Large intestine (tissue), 3 donors: ENCODE measurements at regions not wholly inside any gene's neighbourhood (a gene's known extent, or its start where the extent isn't known, plus 50 kb on each side); places are given as distances from the start of the nearest gene placed in this dataset.

Source experiments
- DNase-seq, 2 donors: peaks; one replicate each; pipeline versions ENCODE4 v3.0.0 to v3.0.0-alpha.2; 2013
- H3K27ac ChIP-seq: one replicate; pipeline ENCODE4 v1.5.1; 2013; ENCODE audit warnings: low read length
- H3K27me3 ChIP-seq: 2 replicates; pipeline ENCODE4 v1.6.1; 2013; ENCODE audit warnings: low read length; ENCODE audit not compliant: control insufficient read depth, insufficient read depth
- H3K36me3 ChIP-seq: 2 replicates; pipeline ENCODE4 v1.6.1; 2013; ENCODE audit warnings: low read length; ENCODE audit not compliant: control insufficient read depth, insufficient read depth
- H3K4me1 ChIP-seq: one replicate; pipeline ENCODE4 v1.6.1; 2013; ENCODE audit warnings: low read length; ENCODE audit not compliant: control insufficient read depth, insufficient read depth
- H3K4me3 ChIP-seq: one replicate; pipeline ENCODE4 v1.5.1; 2013; ENCODE audit warnings: low read length
- H3K9me3 ChIP-seq: one replicate; pipeline ENCODE4 v1.6.1; 2013; ENCODE audit warnings: mild to moderate bottlenecking, low read depth, low read length, moderate library complexity; ENCODE audit not compliant: control insufficient read depth
- WGBS: methylation state at CpG from one replicate; pipeline ENCODE4 v1.1.5; 2013; ENCODE audit warnings: low lambda C conversion rate; ENCODE audit not compliant: insufficient coverage; 5-methylcytosine and 5-hydroxymethylcytosine counted together

GRCh38 chr22:47296405-47297260, 534.2 kb downstream of the TBC1D22A start:
- no peaks in the 10 kb centered on the region for H3K4me1 ChIP-seq
- DNase-seq: no peak
- H3K27me3 ChIP-seq: no peaks in the 10 kb centered on the region
- no peaks in the 10 kb centered on the region for H3K9me3 ChIP-seq
- H3K4me3 ChIP-seq: no peak overlapping the region
- 81% methylated on average over 7 of the region's 25 CpGs for WGBS
- no peak overlapping the region for H3K27ac ChIP-seq
- no peaks in the 10 kb centered on the region for H3K36me3 ChIP-seq

DNA sequence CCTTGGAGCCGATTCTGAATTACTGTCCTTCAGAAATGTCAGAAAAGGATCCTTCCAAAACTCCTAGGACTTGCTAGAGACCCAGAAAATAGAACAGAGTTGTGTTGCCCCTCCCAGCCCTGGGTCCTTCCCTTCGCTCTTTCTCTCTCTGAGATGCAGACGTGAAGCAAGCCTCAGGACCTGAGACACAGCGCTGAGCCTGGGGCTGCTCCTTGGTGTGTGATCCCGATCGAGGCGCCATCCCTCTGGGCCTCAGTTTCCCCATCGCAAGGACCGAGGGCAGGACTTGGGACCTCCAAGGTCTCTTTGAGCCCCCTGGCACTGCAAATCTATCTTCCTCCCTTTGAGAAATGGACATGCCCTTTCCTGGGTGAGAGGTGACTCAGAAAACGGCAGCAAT, 533.5 kb downstream of the TBC1D22A start:
- Histone ChIP-seq H3K9me3 (no peaks in the 10 kb centered on the region), H3K4me1 (no peaks in the 10 kb centered on the region), H3K36me3 (no peaks in the 10 kb centered on the region), H3K27ac (no peak overlapping the region), H3K4me3 (no peak overlapping the region), H3K27me3 (no peaks in the 10 kb centered on the region)
- WGBS: no CpG with 5 or more reads among the region's 10 CpGs
- DNase-seq: no peak

DNA sequence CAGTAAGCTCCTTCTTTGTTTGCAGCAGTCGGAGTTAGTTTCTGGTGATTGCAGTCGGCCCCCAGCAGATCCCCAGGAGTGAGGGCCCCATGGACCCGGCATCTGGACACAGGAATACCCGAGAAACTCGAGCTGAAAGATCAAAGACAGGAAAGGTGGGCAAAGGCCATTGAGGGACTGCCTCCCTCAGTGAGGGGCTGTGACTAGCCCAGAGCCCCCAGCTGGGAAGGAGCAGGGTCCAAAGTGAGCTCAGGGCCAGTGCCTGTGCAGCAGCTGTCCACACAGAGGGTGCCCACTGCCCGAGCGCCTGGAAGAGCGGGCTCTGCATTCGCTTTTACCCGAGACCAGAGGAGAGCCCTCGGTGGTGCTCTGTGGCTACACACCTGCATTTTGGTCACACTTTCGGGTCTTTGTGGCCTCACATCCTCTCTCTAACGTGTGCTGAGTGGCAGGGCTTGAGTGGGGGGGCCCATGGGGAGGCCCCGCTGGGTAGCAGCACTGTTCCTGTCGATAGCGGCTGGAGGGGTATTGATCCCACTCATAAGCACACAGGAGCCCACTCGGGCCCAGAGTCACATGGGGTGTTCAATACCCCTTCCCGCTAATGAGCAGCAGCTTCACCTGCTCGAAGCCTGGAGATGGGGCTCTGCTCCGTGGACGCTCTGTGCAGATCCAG, 532.9 kb downstream of the TBC1D22A start:
- Histone ChIP-seq H3K4me3 (no peak overlapping the region), H3K27me3 (no peaks in the 10 kb centered on the region), H3K4me1 (no peaks in the 10 kb centered on the region), H3K27ac (no peak overlapping the region), H3K36me3 (no peaks in the 10 kb centered on the region), H3K9me3 (no peaks in the 10 kb centered on the region)
- DNase-seq: no peak
- no CpG with 5 or more reads among the region's 21 CpGs for WGBS

GRCh38 chr22:47294576-47294975, 532.1 kb downstream of the TBC1D22A start:
- H3K36me3 ChIP-seq: no peaks in the 10 kb centered on the region
- no peak overlapping the region for H3K27ac ChIP-seq
- WGBS: no CpG with 5 or more reads among the region's 5 CpGs
- no peak overlapping the region for H3K4me3 ChIP-seq
- H3K4me1 ChIP-seq: no peaks in the 10 kb centered on the region
- H3K9me3 ChIP-seq: no peaks in the 10 kb centered on the region
- DNase-seq: no peak
- no peaks in the 10 kb centered on the region for H3K27me3 ChIP-seq

- no peaks in the 10 kb centered on the region for H3K4me1 ChIP-seq
- no CpG with 5 or more reads among the region's 6 CpGs for WGBS
- H3K27ac ChIP-seq: no peak overlapping the region
- H3K27me3 ChIP-seq: no peaks in the 10 kb centered on the region
- no peak for DNase-seq
- H3K4me3 ChIP-seq: no peak overlapping the region
- no peaks in the 10 kb centered on the region for H3K36me3 ChIP-seq
- H3K9me3 ChIP-seq: no peaks in the 10 kb centered on the region
These were observed 531.7 kb downstream of the TBC1D22A start for GRCh38 chr22:47294222-47294532.

DNA sequence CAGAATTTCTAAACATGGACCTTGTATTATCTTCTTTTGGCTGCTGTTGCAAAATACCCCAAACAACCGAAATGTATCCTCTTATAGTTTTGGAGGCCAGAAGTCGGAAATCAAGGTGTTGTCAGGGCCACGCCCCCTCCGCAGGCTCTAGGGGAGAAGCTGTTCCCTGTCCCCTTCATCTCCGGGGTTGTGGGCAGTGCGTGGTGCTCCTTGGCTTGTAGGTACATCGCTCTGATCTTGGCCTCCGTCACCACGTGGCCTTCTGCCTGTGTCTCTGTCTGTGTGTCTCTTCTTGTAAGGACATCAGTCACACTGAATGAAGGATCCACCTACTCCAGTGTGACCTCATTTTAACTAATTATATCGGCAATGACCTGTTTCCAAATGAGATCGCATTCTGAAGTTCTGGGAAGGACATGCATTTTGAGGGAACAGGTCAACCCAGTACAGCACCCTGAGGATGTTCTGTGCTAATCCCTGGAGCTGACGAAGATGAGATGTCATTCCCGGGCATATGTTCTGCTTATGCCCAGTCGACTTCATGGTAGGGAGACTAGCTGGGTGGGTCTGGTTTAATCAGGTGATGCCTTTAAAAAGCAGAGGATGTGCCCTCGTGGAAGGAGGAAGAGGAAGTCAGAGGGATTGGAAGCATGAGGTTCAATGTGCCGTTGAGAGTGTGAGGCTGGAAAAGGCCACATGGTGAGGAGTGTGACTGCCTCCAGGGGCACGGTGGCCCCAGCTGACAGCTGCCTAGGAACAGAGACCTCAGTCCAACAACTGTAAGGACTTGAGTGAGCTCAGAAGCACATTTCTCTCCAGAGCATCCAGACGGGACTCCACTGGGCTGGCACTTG, 531.1 kb downstream of the TBC1D22A start:
- Histone ChIP-seq H3K27me3 (no peaks in the 10 kb centered on the region), H3K4me3 (no peak overlapping the region), H3K9me3 (no peaks in the 10 kb centered on the region), H3K27ac (no peak overlapping the region), H3K4me1 (no peaks in the 10 kb centered on the region), H3K36me3 (no peaks in the 10 kb centered on the region)
- 100% methylated on average over 2 of the region's 18 CpGs for WGBS
- no peak for DNase-seq

DNA sequence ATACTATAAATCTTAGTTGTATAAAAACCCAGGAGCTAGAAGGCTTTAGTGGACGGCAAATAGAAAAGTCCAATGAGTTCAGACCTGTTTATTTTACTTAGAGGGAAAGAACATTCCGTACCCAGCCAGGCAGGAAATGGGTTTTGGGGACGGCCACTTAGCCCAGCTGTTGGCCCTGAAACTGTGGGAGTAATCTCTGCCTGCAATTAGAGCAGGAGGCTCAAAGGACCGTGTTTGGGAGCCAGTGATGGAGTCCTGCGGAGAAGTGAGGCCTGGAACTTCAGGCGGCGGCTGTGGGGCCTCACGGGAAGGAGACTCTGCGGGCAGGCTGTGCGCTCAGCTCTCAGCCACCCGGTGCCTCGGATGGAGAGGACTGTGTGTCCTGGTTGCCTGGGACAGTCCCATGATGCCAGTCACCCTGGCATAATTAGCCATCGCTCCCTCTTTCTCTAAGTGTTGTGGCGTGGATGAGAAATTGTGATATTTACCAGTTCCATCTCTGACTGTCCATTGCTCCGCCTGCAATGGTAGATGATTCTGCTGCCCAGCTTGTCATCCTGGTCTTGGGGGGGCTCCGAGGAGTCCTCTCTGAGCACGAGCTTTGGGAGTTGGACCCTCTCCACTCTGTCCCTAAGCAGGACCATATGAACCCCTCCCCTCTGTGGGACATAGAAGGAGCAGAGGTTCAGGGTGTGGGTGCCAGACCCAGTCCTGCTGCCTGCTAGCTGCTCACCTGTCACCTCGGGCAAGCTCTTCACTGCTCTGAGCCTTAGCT, 530.3 kb downstream of the TBC1D22A start:
- WGBS: no CpG with 5 or more reads among the region's 18 CpGs
- peak in 1 of 2 donors; percentile 15 for DNase-seq
- Histone ChIP-seq H3K27me3 (no peaks in the 10 kb centered on the region), H3K4me3 (no peak overlapping the region), H3K4me1 (no peaks in the 10 kb centered on the region), H3K27ac (no peak overlapping the region), H3K36me3 (no peaks in the 10 kb centered on the region), H3K9me3 (no peaks in the 10 kb centered on the region)

- no CpG with 5 or more reads among the region's 18 CpGs for WGBS
- no peak for DNase-seq
- H3K4me3 ChIP-seq: no peak overlapping the region
- no peaks in the 10 kb centered on the region for H3K36me3 ChIP-seq
- H3K27ac ChIP-seq: no peak overlapping the region
- H3K9me3 ChIP-seq: no peaks in the 10 kb centered on the region
- no peaks in the 10 kb centered on the region for H3K4me1 ChIP-seq
- H3K27me3 ChIP-seq: no peaks in the 10 kb centered on the region
These were observed 529.4 kb downstream of the TBC1D22A start for GRCh38 chr22:47291565-47292495.

DNA sequence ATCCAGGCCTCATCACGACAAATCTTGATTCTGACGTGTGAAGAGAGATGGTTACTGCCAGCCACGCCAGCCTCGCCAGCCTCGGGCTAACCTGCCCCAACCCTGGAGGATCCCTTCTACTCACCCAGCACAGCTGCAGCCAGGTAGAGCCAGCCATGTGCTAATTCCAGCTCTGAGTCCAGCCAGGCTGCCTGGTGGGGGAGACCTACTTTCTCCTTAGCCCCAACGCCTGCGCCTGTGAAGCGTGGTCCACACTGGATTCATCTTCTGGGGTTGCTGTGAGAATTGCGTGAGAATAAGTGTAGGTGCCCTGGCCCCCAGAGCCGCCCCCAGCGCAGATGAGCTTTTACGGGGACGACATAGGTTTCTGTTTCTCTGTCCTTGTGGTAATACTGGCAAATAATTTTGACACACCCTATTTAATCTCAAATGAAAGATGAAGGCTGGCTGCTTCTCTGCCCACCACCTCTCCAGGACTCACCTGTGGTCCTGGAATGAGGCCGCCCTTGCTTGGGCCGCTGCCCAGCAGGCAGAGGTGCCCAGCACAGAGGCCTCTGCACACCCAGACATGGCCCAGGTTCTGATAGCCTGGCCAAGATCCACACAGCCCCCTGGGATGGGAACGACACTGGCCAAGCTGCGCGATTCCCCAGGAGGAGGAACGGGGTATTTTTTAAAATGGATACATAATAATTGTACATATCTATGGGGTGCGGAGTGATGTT, 528.4 kb downstream of the TBC1D22A start:
- no peak for DNase-seq
- Histone ChIP-seq H3K36me3 (no peaks in the 10 kb centered on the region), H3K4me3 (no peak overlapping the region), H3K4me1 (no peaks in the 10 kb centered on the region), H3K27ac (no peak overlapping the region), H3K27me3 (no peaks in the 10 kb centered on the region), H3K9me3 (no peaks in the 10 kb centered on the region)
- no CpG with 5 or more reads among the region's 20 CpGs for WGBS
